ENCODE measurements at regions not wholly inside any gene's neighbourhood (a gene's known extent, or its start where the extent isn't known, plus 50 kb on each side); places are given as distances from the start of the nearest gene placed in this dataset.

- TF ChIP-seq CTCF (IDR thresholded peaks at IDR 0.05; ENCODE audit: insufficient read depth, low read depth, low read length): no peak
- no peak overlapping the region for H3K4me3 ChIP-seq (ENCODE audit: low read depth, low read length)
- DNase-seq (ENCODE audit: low read depth): no peak
Measured at GRCh38 chr4:60019180-60019579, 1180.9 kb upstream of the ADGRL3 start.

DNA sequence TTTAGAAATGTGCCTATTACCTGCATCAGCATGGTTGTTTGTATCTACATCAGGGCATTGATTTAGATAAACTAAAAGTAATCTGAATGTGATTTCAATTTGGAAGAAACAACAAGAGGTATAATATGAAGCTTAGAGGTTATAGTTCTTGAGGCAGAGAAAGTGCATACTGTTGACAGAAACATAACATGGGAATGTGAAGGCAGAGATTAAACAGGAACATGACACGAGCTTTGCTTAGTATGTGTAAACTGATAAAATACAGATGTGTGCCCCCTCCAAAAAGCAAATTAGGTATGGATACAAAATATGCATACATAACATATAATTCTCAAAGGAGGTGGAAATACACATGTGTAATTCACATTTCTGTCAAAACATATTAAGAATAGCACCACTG, 1180.2 kb upstream of the ADGRL3 start:
- no peak for TF ChIP-seq CTCF (IDR thresholded peaks at IDR 0.05; ENCODE audit: insufficient read depth, low read depth, low read length)
- no peak for DNase-seq (ENCODE audit: low read depth)
- no peak overlapping the region for H3K4me3 ChIP-seq (ENCODE audit: low read depth, low read length)

DNA sequence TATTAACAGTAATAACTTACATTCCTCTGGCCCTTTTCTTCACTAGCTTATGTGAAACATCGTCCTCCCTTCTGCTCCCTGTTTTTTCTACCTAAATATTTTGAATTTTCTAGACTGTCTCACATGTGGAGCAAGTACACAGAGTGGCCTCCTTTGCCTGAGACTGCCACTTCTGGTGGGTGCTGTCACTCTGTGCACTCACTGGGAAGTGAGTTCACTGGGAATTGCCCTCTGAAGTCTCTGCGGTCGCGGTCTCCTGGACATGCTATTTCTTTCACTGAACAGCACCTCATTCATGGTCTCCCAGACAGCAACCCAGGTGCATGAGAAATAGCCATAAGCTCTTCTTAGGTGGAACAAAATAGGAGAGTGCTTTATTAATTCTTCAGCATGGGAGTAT, 1179.7 kb upstream of the ADGRL3 start:
- TF ChIP-seq CTCF (IDR thresholded peaks at IDR 0.05; ENCODE audit: insufficient read depth, low read depth, low read length): no peak
- no peak for DNase-seq (ENCODE audit: low read depth)
- H3K4me3 ChIP-seq (ENCODE audit: low read depth, low read length): no peak overlapping the region

- no peak for TF ChIP-seq CTCF (IDR thresholded peaks at IDR 0.05; ENCODE audit: insufficient read depth, low read depth, low read length)
- no peak overlapping the region for H3K4me3 ChIP-seq (ENCODE audit: low read depth, low read length)
- no peak for DNase-seq (ENCODE audit: low read depth)
Measured at GRCh38 chr4:60033826-60034225, 1166.3 kb upstream of the ADGRL3 start.

GRCh38 chr4:60034361-60034760, 1165.8 kb upstream of the ADGRL3 start:
- no peak for TF ChIP-seq CTCF (IDR thresholded peaks at IDR 0.05; ENCODE audit: insufficient read depth, low read depth, low read length)
- no peak for DNase-seq (ENCODE audit: low read depth)
- H3K4me3 ChIP-seq (ENCODE audit: low read depth, low read length): no peak overlapping the region

- no peak overlapping the region for H3K4me3 ChIP-seq (ENCODE audit: low read depth, low read length)
- no peak for DNase-seq (ENCODE audit: low read depth)
- TF ChIP-seq CTCF (IDR thresholded peaks at IDR 0.05; ENCODE audit: insufficient read depth, low read depth, low read length): no peak
Measured at GRCh38 chr4:60039908-60040307, 1160.2 kb upstream of the ADGRL3 start.

- no peak for DNase-seq (ENCODE audit: low read depth)
- no peak for TF ChIP-seq CTCF (IDR thresholded peaks at IDR 0.05; ENCODE audit: insufficient read depth, low read depth, low read length)
- H3K4me3 ChIP-seq (ENCODE audit: low read depth, low read length): no peak overlapping the region
Measured at GRCh38 chr4:60042231-60042652, 1157.9 kb upstream of the ADGRL3 start.

All from fibroblast of villous mesenchyme (primary cell).